ENCODE measurements at regions not wholly inside any gene's neighbourhood (a gene's known extent, or its start where the extent isn't known, plus 50 kb on each side); places are given as distances from the start of the nearest gene placed in this dataset.

DNA sequence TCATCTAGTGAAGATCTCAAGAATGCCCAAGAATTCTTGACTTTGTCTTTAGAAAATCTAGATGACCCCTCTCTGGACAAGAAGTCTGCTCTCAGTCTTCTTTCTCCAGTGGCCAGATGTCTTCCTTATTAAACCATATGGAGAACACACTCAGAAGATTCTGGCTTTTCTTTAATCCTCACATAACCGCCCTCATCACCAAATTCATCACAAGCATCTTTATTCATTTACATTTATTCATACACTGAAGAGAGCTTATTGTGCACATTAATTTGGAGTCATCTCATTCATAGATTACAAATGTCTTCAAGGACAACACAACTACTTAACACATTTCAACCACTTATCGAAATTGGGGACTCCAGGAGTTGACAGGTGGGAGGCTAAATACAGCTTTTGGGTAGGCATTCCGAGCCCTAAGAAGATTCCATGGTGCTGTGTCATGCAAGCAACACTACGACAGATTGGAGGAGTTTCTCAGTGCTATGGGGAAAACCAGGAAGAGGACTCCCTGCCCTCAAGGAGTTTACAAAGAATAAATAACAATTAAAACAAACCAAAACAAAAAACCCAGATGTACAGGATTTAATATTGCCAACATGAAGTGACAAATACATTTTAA, 64.8 kb upstream of the LCLAT1 start:
- TF ChIP-seq, protein P1, sequence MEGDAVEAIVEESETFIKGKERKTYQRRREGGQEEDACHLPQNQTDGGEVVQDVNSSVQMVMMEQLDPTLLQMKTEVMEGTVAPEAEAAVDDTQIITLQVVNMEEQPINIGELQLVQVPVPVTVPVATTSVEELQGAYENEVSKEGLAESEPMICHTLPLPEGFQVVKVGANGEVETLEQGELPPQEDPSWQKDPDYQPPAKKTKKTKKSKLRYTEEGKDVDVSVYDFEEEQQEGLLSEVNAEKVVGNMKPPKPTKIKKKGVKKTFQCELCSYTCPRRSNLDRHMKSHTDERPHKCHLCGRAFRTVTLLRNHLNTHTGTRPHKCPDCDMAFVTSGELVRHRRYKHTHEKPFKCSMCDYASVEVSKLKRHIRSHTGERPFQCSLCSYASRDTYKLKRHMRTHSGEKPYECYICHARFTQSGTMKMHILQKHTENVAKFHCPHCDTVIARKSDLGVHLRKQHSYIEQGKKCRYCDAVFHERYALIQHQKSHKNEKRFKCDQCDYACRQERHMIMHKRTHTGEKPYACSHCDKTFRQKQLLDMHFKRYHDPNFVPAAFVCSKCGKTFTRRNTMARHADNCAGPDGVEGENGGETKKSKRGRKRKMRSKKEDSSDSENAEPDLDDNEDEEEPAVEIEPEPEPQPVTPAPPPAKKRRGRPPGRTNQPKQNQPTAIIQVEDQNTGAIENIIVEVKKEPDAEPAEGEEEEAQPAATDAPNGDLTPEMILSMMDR (IDR thresholded peaks at IDR 0.05; ENCODE audit: low read depth, low read length, poor library complexity, severe bottlenecking), result no peak
- no peak for TF ChIP-seq EZH2phosphoT487 (IDR thresholded peaks at IDR 0.05; ENCODE audit: borderline replicate concordance, low read length)

All from DOHH2 (cell line).